ENCODE measurements at regions not wholly inside any gene's neighbourhood (a gene's known extent, or its start where the extent isn't known, plus 50 kb on each side); places are given as distances from the start of the nearest gene placed in this dataset.
A peak's percentile ranks its signal among the peaks of the same experiment; 100 is the strongest.
"Not testable (repeated sequence)": the region's sequence is repeated elsewhere in the genome, so short reads cannot be mapped to it uniquely, and the experiment has no call there.

GRCh38 chr2:183665425-183665824, 541.2 kb downstream of the NUP35 start:
- peak; percentile 97 for DNase-seq

- DNase-seq, result peak; percentile 48
Observed at GRCh38 chr2:183666031-183666430, 541.8 kb downstream of the NUP35 start.

GRCh38 chr2:183671233-183671632, 547.0 kb downstream of the NUP35 start:
- DNase-seq, result no peak

- no peak for DNase-seq
Observed at GRCh38 chr2:183678908-183679307, 554.7 kb downstream of the NUP35 start.

GRCh38 chr2:183680573-183680972, 556.3 kb downstream of the NUP35 start:
- DNase-seq, result no peak

GRCh38 chr2:183684686-183685085, 560.4 kb downstream of the NUP35 start:
- DNase-seq, result no peak

- no peak for DNase-seq
Observed at GRCh38 chr2:183696028-183696427, 571.8 kb downstream of the NUP35 start.

GRCh38 chr2:183709829-183710228, 585.6 kb downstream of the NUP35 start:
- no peak for DNase-seq

- no peak for DNase-seq
Observed at GRCh38 chr2:183718246-183718645, 594.0 kb downstream of the NUP35 start.

- no peak for DNase-seq
Observed at GRCh38 chr2:183723278-183723677, 599.0 kb downstream of the NUP35 start.

GRCh38 chr2:183729380-183729779, 605.1 kb downstream of the NUP35 start:
- DNase-seq, result no peak

GRCh38 chr2:183740241-183740640, 616.0 kb downstream of the NUP35 start:
- DNase-seq, result no peak

- no peak for DNase-seq
Observed at GRCh38 chr2:183752571-183752970, 628.3 kb downstream of the NUP35 start.

GRCh38 chr2:183759033-183759432, 634.8 kb downstream of the NUP35 start:
- DNase-seq, result no peak

- no peak for DNase-seq
Observed at GRCh38 chr2:183773775-183774174, 649.5 kb downstream of the NUP35 start.

GRCh38 chr2:183780072-183780471, 655.8 kb downstream of the NUP35 start:
- no peak for DNase-seq

GRCh38 chr2:183782436-183782835, 658.2 kb downstream of the NUP35 start:
- no peak for DNase-seq

- DNase-seq, result not testable (repeated sequence)
Observed at GRCh38 chr2:183788796-183789195, 664.6 kb downstream of the NUP35 start.

GRCh38 chr2:183792165-183792924, 668.1 kb downstream of the NUP35 start:
- DNase-seq, result not testable (repeated sequence)

GRCh38 chr2:183798535-183798934, 674.3 kb downstream of the NUP35 start:
- no peak for DNase-seq

- no peak for DNase-seq
Observed at GRCh38 chr2:183799761-183800160, 675.5 kb downstream of the NUP35 start.

GRCh38 chr2:183803596-183803995, 679.4 kb downstream of the NUP35 start:
- no peak for DNase-seq

GRCh38 chr2:183807870-183808269, 683.6 kb downstream of the NUP35 start:
- no peak for DNase-seq

GRCh38 chr2:183809404-183809803, 685.2 kb downstream of the NUP35 start:
- DNase-seq, result no peak

- DNase-seq, result no peak
Observed at GRCh38 chr2:183811281-183811680, 687.0 kb downstream of the NUP35 start.
